Prostate gland (tissue), 2 donors: ENCODE measurements at regions not wholly inside any gene's neighbourhood (a gene's known extent, or its start where the extent isn't known, plus 50 kb on each side); places are given as distances from the start of the nearest gene placed in this dataset.
"Not testable (repeated sequence)": the region's sequence is repeated elsewhere in the genome, so short reads cannot be mapped to it uniquely, and the experiment has no call there.

Source experiments
- DNase-seq: peaks from one replicate; pipeline ENCODE4 v3.0.0-alpha.2; 2019; ENCODE audit warnings: low spot score
- H3K27ac ChIP-seq, 2 donors: fragments of 200-600 bp; sonication (generic); 2 replicates each; pipeline ENCODE4 v1.5.1; 2017 to 2019
- H3K27me3 ChIP-seq: fragments of 200-600 bp; sonication (generic); replicated peaks from 2 replicates; pipeline ENCODE4 v1.5.1; 2019; ENCODE audit not compliant: insufficient read depth
- H3K36me3 ChIP-seq, 2 donors: fragments of 200-600 bp; sonication (generic); 1 replicate in 1 of 2; 2 replicates in 1 of 2; pipeline versions ENCODE4 v1.5.1 to v1.8.1; 2017 to 2019
- H3K4me1 ChIP-seq: fragments of 200-600 bp; sonication (generic); replicated peaks from 2 replicates; pipeline ENCODE4 v1.5.1; 2019
- H3K4me3 ChIP-seq, 2 donors: fragments of 200-600 bp; sonication (generic); 2 replicates each; pipeline ENCODE4 v1.5.1; 2017 to 2019
- H3K9me3 ChIP-seq: fragments of 200-600 bp; sonication (generic); 2 replicates; pipeline ENCODE4 v1.5.1; 2017
- POLR2A ChIP-seq: fragments of 450-650 bp; IDR thresholded peaks from one replicate; pipeline ENCODE4 v1.6.1; 2016; ENCODE audit warnings: antibody characterized with exemption, mild to moderate bottlenecking
- POLR2AphosphoS5 ChIP-seq: sonication (generic); formaldehyde crosslinking; IDR thresholded peaks from one replicate; pipeline ENCODE4 v1.6.1; 2017; ENCODE audit warnings: antibody characterized with exemption
- WGBS: methylation state at CpG from one replicate; pipeline ENCODE4 v1.1.5; 2018; 5-methylcytosine and 5-hydroxymethylcytosine counted together
- intact Hi-C: fragments of 100-400 bp; cut with DNase I; formaldehyde crosslinking; loops from one replicate; pipeline ENCODE4 v1.14.2; 2022
- TF ChIP-seq, protein P1 (sequence below), 4 experiments: fragments of 200-600 bp in 2 of 4; fragments of 450-650 bp in 2 of 4; sonication (generic) in 2 of 4; IDR thresholded peaks; 1 replicate in 3 of 4; 2 replicates in 1 of 4; pipeline ENCODE4 v1.5.1; 2016 to 2019; ENCODE audit warnings: antibody characterized with exemption in 4 of 4, mild to moderate bottlenecking in 2 of 4, moderate library complexity in 2 of 4

DNA sequence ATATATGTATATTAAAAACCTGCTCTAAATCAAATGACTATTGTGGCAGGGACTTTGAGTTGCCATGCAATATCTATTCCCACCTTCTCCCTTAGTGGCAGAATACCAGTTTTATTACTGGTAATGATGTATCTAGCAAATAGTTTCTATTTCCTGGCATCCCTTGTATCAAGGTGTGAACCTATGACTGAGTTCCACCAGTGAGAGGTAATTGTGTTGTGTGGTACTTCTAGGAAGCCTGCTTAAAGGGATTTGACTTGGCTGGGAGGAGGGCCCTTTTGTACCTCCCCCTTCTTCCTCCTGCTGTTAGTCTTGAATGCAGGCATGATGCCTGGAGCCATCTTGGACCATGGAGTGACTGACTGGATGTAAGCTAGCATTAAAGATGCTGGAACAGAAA, 65.4 kb upstream of the DYNLT3 start:
- intact Hi-C loops: no loop called here
- H3K9me3 ChIP-seq: no peaks in the 10 kb centered on the region
- no peak for TF ChIP-seq POLR2A
- TF ChIP-seq, protein P1, sequence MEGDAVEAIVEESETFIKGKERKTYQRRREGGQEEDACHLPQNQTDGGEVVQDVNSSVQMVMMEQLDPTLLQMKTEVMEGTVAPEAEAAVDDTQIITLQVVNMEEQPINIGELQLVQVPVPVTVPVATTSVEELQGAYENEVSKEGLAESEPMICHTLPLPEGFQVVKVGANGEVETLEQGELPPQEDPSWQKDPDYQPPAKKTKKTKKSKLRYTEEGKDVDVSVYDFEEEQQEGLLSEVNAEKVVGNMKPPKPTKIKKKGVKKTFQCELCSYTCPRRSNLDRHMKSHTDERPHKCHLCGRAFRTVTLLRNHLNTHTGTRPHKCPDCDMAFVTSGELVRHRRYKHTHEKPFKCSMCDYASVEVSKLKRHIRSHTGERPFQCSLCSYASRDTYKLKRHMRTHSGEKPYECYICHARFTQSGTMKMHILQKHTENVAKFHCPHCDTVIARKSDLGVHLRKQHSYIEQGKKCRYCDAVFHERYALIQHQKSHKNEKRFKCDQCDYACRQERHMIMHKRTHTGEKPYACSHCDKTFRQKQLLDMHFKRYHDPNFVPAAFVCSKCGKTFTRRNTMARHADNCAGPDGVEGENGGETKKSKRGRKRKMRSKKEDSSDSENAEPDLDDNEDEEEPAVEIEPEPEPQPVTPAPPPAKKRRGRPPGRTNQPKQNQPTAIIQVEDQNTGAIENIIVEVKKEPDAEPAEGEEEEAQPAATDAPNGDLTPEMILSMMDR (IDR thresholded peaks at IDR 0.05): no peak
- no peak for TF ChIP-seq POLR2AphosphoS5

DNA sequence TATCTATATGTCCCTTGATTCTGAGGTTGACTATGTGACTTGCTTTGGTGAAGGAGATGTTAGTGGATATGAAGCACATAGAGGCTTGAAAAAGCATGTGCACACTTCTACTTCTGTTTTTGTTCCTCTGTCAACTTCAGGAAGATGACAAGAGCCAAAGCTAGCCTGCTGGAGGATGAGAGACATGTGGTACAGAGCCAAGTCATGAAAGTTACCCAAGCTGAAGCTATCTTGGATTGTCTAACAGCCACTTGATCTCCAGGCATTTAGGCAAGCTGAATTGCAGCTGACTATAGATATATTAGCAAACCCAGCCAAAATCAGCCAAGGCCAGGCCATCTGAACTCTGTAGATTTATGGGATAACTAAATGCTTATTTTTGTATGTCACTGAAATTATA, 70.8 kb upstream of the DYNLT3 start:
- no peak for DNase-seq
- H3K27me3 ChIP-seq: no peaks in the 10 kb centered on the region
- no peaks in the 10 kb centered on the region for H3K4me1 ChIP-seq
- H3K36me3 ChIP-seq: no peaks in the 10 kb centered on the region
- H3K4me3 ChIP-seq: no peak overlapping the region
- TF ChIP-seq, protein P1 (IDR thresholded peaks at IDR 0.05): no peak
- no peak for TF ChIP-seq POLR2AphosphoS5
- no peak for TF ChIP-seq POLR2A
- intact Hi-C loops: no loop called here
- H3K27ac ChIP-seq: no peak overlapping the region
- no peaks in the 10 kb centered on the region for H3K9me3 ChIP-seq

More for the DNA sequence above, 65.4 kb upstream of the DYNLT3 start:
- Histone ChIP-seq H3K27ac (no peak overlapping the region), H3K4me3 (no peak overlapping the region), H3K27me3 (no peaks in the 10 kb centered on the region), H3K36me3 (no peaks in the 10 kb centered on the region), H3K4me1 (no peaks in the 10 kb centered on the region)
- no peak for DNase-seq

DNA sequence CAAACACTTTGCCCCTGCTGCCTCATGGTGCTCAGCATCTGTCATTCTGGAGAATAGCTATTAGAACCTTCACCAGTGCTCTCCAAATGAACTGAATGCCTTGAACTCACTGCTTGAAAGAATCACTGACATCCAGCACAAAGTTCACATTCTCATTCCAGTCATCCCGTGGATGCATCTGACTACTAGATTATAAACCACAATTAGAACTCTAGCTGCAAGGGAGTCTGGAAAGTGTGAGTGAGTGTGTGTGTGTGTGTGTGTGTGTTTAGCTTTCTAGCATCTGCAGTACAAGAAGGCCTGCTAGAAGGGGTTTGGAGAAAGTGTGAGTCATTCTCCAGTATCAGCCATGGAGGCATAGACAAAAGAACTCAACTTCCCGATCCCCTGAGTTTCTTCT, 71.3 kb upstream of the DYNLT3 start:
- no peak for DNase-seq
- H3K27ac ChIP-seq: no peak overlapping the region
- no peaks in the 10 kb centered on the region for H3K4me1 ChIP-seq
- intact Hi-C loops: no loop called here
- H3K27me3 ChIP-seq: no peaks in the 10 kb centered on the region
- H3K36me3 ChIP-seq: no peaks in the 10 kb centered on the region
- WGBS: 94% methylated on average over 2 of the region's 2 CpGs
- no peak for TF ChIP-seq POLR2AphosphoS5
- TF ChIP-seq, protein P1 (IDR thresholded peaks at IDR 0.05): no peak
- TF ChIP-seq POLR2A: no peak
- H3K4me3 ChIP-seq: no peak overlapping the region
- H3K9me3 ChIP-seq: no peaks in the 10 kb centered on the region

DNA sequence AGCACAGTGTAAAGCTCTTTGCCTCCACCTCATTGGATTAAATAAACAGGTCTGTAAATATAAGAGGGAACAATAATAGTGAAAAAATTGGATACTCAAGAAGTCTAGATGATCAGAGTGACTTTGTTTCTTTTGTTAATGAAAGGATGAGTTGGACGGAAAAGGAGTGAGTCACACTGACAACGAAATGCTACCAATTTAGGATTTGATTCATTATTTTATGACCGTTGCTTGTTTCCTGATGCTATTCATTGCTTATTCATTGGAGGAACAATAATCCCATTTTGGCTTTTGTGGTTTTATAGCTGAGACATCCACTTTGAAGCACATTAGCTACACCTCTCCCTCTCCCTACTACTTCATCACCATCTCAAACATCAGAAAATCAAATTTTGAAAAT, 74.4 kb upstream of the DYNLT3 start:
- no peak overlapping the region for H3K27ac ChIP-seq
- intact Hi-C loops: no loop called here
- WGBS: 14% methylated on average over 3 of the region's 3 CpGs

DNA sequence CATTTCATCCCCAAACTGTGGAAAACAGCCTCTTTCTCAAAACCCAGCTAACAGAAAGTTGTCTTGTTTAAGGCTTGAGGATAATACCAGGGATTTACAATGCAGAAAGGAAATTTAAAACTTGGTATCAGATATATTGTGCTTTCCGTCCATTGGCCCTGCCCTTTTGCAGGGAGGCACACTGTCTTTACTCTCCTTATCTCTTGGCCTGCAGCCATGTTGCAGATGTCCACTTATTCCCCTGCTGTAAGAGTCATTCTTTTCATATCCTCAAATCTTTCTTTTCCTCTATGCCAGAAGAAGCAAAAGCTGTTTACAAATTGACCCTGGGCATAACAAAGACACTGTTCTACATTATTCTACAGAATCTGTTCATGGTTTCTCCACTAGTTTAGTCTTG, 75.6 kb upstream of the DYNLT3 start:
- WGBS: 69% methylated on average over 1 of the region's 1 CpG
- no peak for TF ChIP-seq POLR2A
- TF ChIP-seq POLR2AphosphoS5: no peak
- TF ChIP-seq, protein P1 (IDR thresholded peaks at IDR 0.05): no peak
- intact Hi-C loops: no loop called here

More for the DNA sequence above, 74.4 kb upstream of the DYNLT3 start:
- no peak for TF ChIP-seq POLR2A
- TF ChIP-seq POLR2AphosphoS5: no peak
- TF ChIP-seq, protein P1 (IDR thresholded peaks at IDR 0.05): no peak
- no peaks in the 10 kb centered on the region for H3K36me3 ChIP-seq
- DNase-seq: no peak
- H3K4me3 ChIP-seq: no peak overlapping the region
- no peaks in the 10 kb centered on the region for H3K4me1 ChIP-seq
- no peaks in the 10 kb centered on the region for H3K9me3 ChIP-seq
- no peaks in the 10 kb centered on the region for H3K27me3 ChIP-seq

DNA sequence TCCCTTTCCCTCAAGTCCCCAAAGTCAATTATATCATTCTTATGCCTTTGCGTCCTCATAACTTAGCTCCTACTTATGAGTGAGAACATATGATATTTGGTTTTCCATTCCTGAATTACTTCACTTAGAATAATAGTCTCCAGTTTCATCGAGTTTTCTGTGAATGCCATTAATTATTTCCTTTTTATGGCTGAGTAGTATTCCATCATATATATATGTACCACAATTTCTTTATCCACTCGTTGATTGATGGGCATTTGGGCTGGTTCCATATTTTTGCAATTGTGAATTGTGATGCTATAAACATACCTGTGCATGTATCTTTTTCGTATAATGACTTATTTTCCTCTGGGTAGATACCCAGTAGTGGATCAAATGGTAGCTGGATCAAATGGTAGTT, 78.4 kb upstream of the DYNLT3 start:
- H3K36me3 ChIP-seq, H3K27ac ChIP-seq, DNase-seq, H3K27me3 ChIP-seq, H3K4me3 ChIP-seq, H3K9me3 ChIP-seq, H3K4me1 ChIP-seq: not testable (repeated sequence)
- intact Hi-C loops: loop anchor here (5.0 kb wide), 2 partner anchors 242 to 402 kb away; partner anchors contain the start of gene RPGR
- 90% methylated on average over 4 of the region's 4 CpGs for WGBS

More for the DNA sequence above, 75.6 kb upstream of the DYNLT3 start:
- Histone ChIP-seq H3K4me1 (no peaks in the 10 kb centered on the region), H3K36me3 (no peaks in the 10 kb centered on the region), H3K27me3 (no peaks in the 10 kb centered on the region), H3K27ac (no peak overlapping the region), H3K9me3 (no peaks in the 10 kb centered on the region), H3K4me3 (no peak overlapping the region)
- no peak for DNase-seq
